KMS-11 (cell line): ENCODE measurements at regions not wholly inside any gene's neighbourhood (a gene's known extent, or its start where the extent isn't known, plus 50 kb on each side); places are given as distances from the start of the nearest gene placed in this dataset.

Experiments used
- H2AFZ ChIP-seq: fragments of 200-600 bp; sonication (generic); 2 replicates; pipeline ENCODE4 v1.6.1; 2016; ENCODE audit warnings: antibody characterized with exemption, mixed run types, low read depth
- H3K27ac ChIP-seq: fragments of 200-600 bp; sonication (generic); 2 replicates; pipeline ENCODE4 v1.6.1; 2016; ENCODE audit warnings: mild to moderate bottlenecking, mixed run types
- H3K27me3 ChIP-seq: fragments of 200-600 bp; sonication (generic); 2 replicates; pipeline ENCODE4 v1.6.1; 2017; ENCODE audit warnings: mild to moderate bottlenecking, low read depth, mixed run types, moderate library complexity; ENCODE audit not compliant: insufficient read depth
- H3K36me3 ChIP-seq: fragments of 200-600 bp; sonication (generic); 2 replicates; pipeline ENCODE4 v1.6.1; 2017; ENCODE audit warnings: mild to moderate bottlenecking, mixed run types; ENCODE audit not compliant: insufficient read depth
- H3K4me1 ChIP-seq: fragments of 200-600 bp; sonication (generic); 2 replicates; pipeline ENCODE4 v1.6.1; 2016; ENCODE audit warnings: mild to moderate bottlenecking, low read depth, mixed run types; ENCODE audit not compliant: poor library complexity, severe bottlenecking
- H3K4me2 ChIP-seq: fragments of 200-600 bp; sonication (generic); 2 replicates; pipeline ENCODE4 v1.7.0; 2016; ENCODE audit warnings: mild to moderate bottlenecking, mixed run types
- H3K4me3 ChIP-seq: fragments of 200-600 bp; sonication (generic); IDR thresholded peaks from 2 replicates; pipeline ENCODE4 v1.6.1; 2017; ENCODE audit warnings: low read depth, low read length, mixed read lengths; ENCODE audit not compliant: insufficient read depth
- H3K79me2 ChIP-seq: fragments of 200-600 bp; sonication (generic); 2 replicates; pipeline ENCODE4 v1.6.1; 2016; ENCODE audit warnings: low read depth, mixed run types; ENCODE audit not compliant: insufficient read depth
- H3K9ac ChIP-seq: fragments of 200-600 bp; sonication (generic); 2 replicates; pipeline ENCODE4 v1.6.1; 2016; ENCODE audit warnings: mild to moderate bottlenecking, mixed run types
- H4K20me1 ChIP-seq: fragments of 200-600 bp; sonication (generic); 2 replicates; pipeline ENCODE4 v1.6.1; 2016; ENCODE audit warnings: mild to moderate bottlenecking, mixed run types; ENCODE audit not compliant: insufficient read depth
- TF ChIP-seq, protein P1 (sequence below): fragments of 200-600 bp; sonication (generic); conservative IDR thresholded peaks from 2 replicates; pipeline ENCODE4 v1.6.1; 2017; ENCODE audit warnings: low read depth, mild to moderate bottlenecking, antibody characterized with exemption, low read length, moderate library complexity, mixed read lengths

DNA sequence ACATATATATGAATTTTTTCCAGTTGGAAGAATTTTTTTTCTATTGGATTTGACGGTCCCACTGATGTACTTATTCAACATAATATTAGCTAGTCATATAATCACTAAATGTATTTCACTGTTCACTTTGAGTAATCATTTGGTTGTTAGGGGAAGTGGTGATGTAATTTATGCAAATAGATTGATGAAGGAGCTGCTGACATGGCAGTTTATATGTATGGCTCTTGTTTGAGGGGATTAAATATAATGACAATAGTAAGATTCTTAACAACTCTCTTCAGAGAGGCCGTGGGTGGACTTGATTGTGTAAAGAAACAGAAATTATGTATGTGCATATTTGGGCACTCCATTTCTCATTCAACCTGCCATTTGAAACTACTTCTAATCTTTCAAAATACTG is 653.6 kb upstream of the ADGRL4 start:
- no peaks in the 10 kb centered on the region for H3K79me2 ChIP-seq
- H2AFZ ChIP-seq: no peak overlapping the region
- no peak overlapping the region for H3K4me3 ChIP-seq
- no peaks in the 10 kb centered on the region for H4K20me1 ChIP-seq
- no peaks in the 10 kb centered on the region for H3K36me3 ChIP-seq
- H3K4me1 ChIP-seq: no peaks in the 10 kb centered on the region
- no peaks in the 10 kb centered on the region for H3K27me3 ChIP-seq
- no peak overlapping the region for H3K4me2 ChIP-seq
- TF ChIP-seq, protein P1, sequence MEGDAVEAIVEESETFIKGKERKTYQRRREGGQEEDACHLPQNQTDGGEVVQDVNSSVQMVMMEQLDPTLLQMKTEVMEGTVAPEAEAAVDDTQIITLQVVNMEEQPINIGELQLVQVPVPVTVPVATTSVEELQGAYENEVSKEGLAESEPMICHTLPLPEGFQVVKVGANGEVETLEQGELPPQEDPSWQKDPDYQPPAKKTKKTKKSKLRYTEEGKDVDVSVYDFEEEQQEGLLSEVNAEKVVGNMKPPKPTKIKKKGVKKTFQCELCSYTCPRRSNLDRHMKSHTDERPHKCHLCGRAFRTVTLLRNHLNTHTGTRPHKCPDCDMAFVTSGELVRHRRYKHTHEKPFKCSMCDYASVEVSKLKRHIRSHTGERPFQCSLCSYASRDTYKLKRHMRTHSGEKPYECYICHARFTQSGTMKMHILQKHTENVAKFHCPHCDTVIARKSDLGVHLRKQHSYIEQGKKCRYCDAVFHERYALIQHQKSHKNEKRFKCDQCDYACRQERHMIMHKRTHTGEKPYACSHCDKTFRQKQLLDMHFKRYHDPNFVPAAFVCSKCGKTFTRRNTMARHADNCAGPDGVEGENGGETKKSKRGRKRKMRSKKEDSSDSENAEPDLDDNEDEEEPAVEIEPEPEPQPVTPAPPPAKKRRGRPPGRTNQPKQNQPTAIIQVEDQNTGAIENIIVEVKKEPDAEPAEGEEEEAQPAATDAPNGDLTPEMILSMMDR: no peak
- H3K9ac ChIP-seq: no peak overlapping the region
- no peak overlapping the region for H3K27ac ChIP-seq

DNA sequence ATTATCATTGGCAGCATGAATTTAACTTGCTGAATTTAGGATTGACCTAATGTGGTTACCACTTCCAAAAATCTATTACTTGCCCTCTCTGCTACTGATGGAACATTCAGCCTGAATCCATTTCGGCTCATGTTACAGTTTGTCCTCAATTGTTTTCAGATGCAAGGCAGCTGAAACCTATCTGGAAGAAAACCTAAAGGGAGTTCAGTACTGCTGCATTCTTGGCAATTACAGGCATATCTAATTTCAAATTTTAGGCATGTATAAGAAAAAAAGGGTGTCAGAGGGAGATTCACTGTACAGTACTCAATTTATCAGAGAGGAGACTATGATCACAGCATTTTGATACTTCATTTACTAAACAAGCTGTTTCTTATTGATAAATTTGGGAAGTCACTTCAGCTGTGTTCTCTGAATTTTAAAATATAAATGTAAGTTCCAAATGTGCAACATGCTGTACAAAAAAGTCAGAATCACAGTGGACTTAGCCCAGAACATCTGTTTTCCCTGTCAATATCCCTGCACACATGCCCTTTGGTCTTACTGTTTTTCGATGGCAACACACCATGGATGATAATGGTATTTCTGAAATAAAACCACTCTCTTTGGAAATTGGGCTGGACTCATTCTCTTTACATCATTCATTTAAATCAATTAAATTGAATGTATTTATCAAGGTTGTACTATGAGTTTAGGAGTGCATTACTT is 651.6 kb upstream of the ADGRL4 start:
- H3K27me3 ChIP-seq: no peaks in the 10 kb centered on the region
- no peaks in the 10 kb centered on the region for H4K20me1 ChIP-seq
- H3K4me2 ChIP-seq: no peak overlapping the region
- no peak overlapping the region for H3K9ac ChIP-seq
- no peak overlapping the region for H3K4me3 ChIP-seq
- no peaks in the 10 kb centered on the region for H3K4me1 ChIP-seq
- H3K79me2 ChIP-seq: no peaks in the 10 kb centered on the region
- H2AFZ ChIP-seq: no peak overlapping the region
- no peak overlapping the region for H3K27ac ChIP-seq
- H3K36me3 ChIP-seq: no peaks in the 10 kb centered on the region
- TF ChIP-seq, protein P1: no peak

DNA sequence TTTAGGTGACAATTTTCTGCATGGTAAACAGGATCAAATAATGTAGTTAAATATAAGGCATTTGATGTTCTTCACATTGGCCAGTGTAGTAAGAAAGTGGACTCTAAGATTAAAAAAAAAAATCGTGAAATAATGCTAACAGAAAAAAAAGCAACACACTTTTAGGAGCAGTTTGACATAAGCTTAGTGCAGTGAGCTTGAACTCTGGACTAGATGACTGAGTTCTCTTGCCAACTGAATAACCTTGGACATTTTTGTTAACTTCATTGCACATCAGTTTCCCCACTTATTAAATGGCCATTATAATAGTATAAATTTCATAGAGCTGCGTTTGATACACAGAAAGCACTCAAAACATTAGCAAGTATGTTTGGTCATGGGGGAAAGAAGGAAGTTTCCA is 649.3 kb upstream of the ADGRL4 start:
- H3K27ac ChIP-seq: no peak overlapping the region
- H3K4me1 ChIP-seq: no peaks in the 10 kb centered on the region
- TF ChIP-seq, protein P1: no peak
- H3K9ac ChIP-seq: no peak overlapping the region
- no peaks in the 10 kb centered on the region for H4K20me1 ChIP-seq
- no peak overlapping the region for H3K4me3 ChIP-seq
- no peaks in the 10 kb centered on the region for H3K27me3 ChIP-seq
- no peak overlapping the region for H2AFZ ChIP-seq
- no peaks in the 10 kb centered on the region for H3K36me3 ChIP-seq
- no peak overlapping the region for H3K4me2 ChIP-seq
- H3K79me2 ChIP-seq: no peaks in the 10 kb centered on the region

DNA sequence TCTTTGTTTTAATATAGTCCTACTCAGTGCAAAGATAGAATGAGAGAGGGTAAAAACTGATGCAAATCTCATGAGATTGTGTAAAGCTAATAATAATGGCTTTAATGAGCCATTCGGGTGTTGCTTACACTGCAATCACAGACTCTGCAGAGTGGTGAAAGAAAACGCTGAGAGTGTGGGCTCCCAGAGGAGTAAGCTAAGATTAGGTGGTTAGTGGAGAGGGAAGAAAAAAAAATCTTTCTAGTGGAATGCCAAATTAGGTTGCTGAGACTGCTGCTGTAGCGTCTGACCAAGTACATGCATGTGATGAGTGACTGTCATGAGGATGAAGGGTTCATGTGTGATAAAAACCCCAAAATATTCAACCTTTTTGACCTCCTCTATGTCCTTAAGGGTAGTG is 645.9 kb upstream of the ADGRL4 start:
- H3K4me3 ChIP-seq: no peak overlapping the region
- TF ChIP-seq, protein P1: no peak

More for the DNA sequence above, 645.9 kb upstream of the ADGRL4 start:
- no peaks in the 10 kb centered on the region for H3K36me3 ChIP-seq
- H3K27me3 ChIP-seq: no peaks in the 10 kb centered on the region
- H3K79me2 ChIP-seq: no peaks in the 10 kb centered on the region
- H4K20me1 ChIP-seq: no peaks in the 10 kb centered on the region
- H3K9ac ChIP-seq: no peak overlapping the region
- no peak overlapping the region for H2AFZ ChIP-seq
- H3K4me2 ChIP-seq: no peak overlapping the region
- H3K27ac ChIP-seq: no peak overlapping the region
- H3K4me1 ChIP-seq: no peaks in the 10 kb centered on the region
